HEK293 (cell line): ENCODE measurements at regions not wholly inside any gene's neighbourhood (a gene's known extent, or its start where the extent isn't known, plus 50 kb on each side); places are given as distances from the start of the nearest gene placed in this dataset.

Source experiments
- CTCF ChIA-PET: fragments of 350-600 bp; formaldehyde crosslinking; extraction: SDS; loops from one replicate; lab custom pipeline; 2021; ENCODE audit warnings: antibody characterized with exemption; lab: Yijun Ruan, JAX
- POLR2A ChIA-PET: fragments of 300-600 bp; formaldehyde crosslinking; extraction: SDS; loops from one replicate; lab custom pipeline; 2020; ENCODE audit warnings: antibody characterized with exemption, inconsistent platforms; lab: Yijun Ruan, JAX
- H3K27ac ChIP-seq: fragments of 200-500 bp; sonication (Bioruptor generic); 2 replicates; pipeline ENCODE4 v1.5.1; 2014; ENCODE audit warnings: low read depth, low read length, control low read depth, inconsistent platforms; ENCODE audit errors: extremely low read depth
- H3K36me3 ChIP-seq, 2 experiments: fragments of 200-500 bp in 1 of 2; sonication (Bioruptor generic) in 1 of 2; 1 replicate in 1 of 2; 2 replicates in 1 of 2; pipeline ENCODE4 v1.5.1; 2014 to 2017; ENCODE audit warnings: inconsistent platforms in 2 of 2, low read length in 2 of 2; ENCODE audit not compliant: control insufficient read depth in 2 of 2, insufficient read depth in 1 of 2
- H3K4me1 ChIP-seq: fragments of 200-500 bp; sonication (Bioruptor generic); 2 replicates; pipeline ENCODE4 v1.5.1; 2014; ENCODE audit warnings: mild to moderate bottlenecking, low read length, inconsistent platforms; ENCODE audit not compliant: control insufficient read depth, insufficient read depth
- H3K4me3 ChIP-seq: 2 replicates; pipeline ENCODE4 v1.5.1; 2011; ENCODE audit warnings: low read depth, mild to moderate bottlenecking, control low read depth, low read length, moderate library complexity
- H3K9me3 ChIP-seq: fragments of 200-500 bp; sonication (Bioruptor generic); 2 replicates; pipeline ENCODE4 v1.5.1; 2014; ENCODE audit warnings: low read depth, low read length, inconsistent platforms; ENCODE audit not compliant: control insufficient read depth, insufficient read depth
- GLI4 ChIP-seq: fragments of 450-650 bp; formaldehyde crosslinking; IDR thresholded peaks from 2 replicates; pipeline ENCODE4 v1.5.1; 2016; ENCODE audit warnings: missing biosample characterization, missing genetic modification characterization
- MYNN ChIP-seq: fragments of 450-650 bp; formaldehyde crosslinking; IDR thresholded peaks from 2 replicates; pipeline ENCODE4 v1.5.1; 2016; ENCODE audit warnings: missing biosample characterization, missing genetic modification characterization, borderline replicate concordance
- SCRT1 ChIP-seq: fragments of 450-650 bp; formaldehyde crosslinking; IDR thresholded peaks from 2 replicates; pipeline ENCODE4 v1.5.1; 2016; ENCODE audit warnings: missing biosample characterization, missing genetic modification characterization, borderline replicate concordance
- SP3 ChIP-seq: fragments of 450-650 bp; formaldehyde crosslinking; IDR thresholded peaks from 2 replicates; pipeline ENCODE4 v1.5.1; 2016; ENCODE audit warnings: missing biosample characterization, missing genetic modification characterization
- YY2 ChIP-seq: fragments of 450-650 bp; formaldehyde crosslinking; IDR thresholded peaks from 2 replicates; pipeline ENCODE4 v1.5.1; 2016; ENCODE audit warnings: missing biosample characterization, missing genetic modification characterization
- ZBTB1 ChIP-seq: fragments of 450-650 bp; formaldehyde crosslinking; IDR thresholded peaks from 2 replicates; pipeline ENCODE4 v1.5.1; 2016; ENCODE audit warnings: missing biosample characterization, missing genetic modification characterization
- ZBTB21 ChIP-seq: fragments of 450-650 bp; formaldehyde crosslinking; IDR thresholded peaks from 2 replicates; pipeline ENCODE4 v1.5.1; 2017; ENCODE audit warnings: missing biosample characterization, missing genetic modification characterization
- ZIC2 ChIP-seq: fragments of 450-650 bp; formaldehyde crosslinking; IDR thresholded peaks from 2 replicates; pipeline ENCODE4 v1.5.1; 2016; ENCODE audit warnings: missing biosample characterization, missing genetic modification characterization
- ZNF121 ChIP-seq: fragments of 450-650 bp; formaldehyde crosslinking; IDR thresholded peaks from 2 replicates; pipeline ENCODE4 v1.5.1; 2016; ENCODE audit warnings: missing biosample characterization, missing genetic modification characterization
- ZNF132 ChIP-seq: fragments of 450-650 bp; formaldehyde crosslinking; IDR thresholded peaks from 2 replicates; pipeline ENCODE4 v1.5.1; 2017; ENCODE audit warnings: missing biosample characterization, missing genetic modification characterization, borderline replicate concordance
- ZNF148 ChIP-seq: fragments of 450-650 bp; formaldehyde crosslinking; IDR thresholded peaks from 2 replicates; pipeline ENCODE4 v1.5.0; 2017; ENCODE audit warnings: missing biosample characterization, missing genetic modification characterization, borderline replicate concordance
- ZNF155 ChIP-seq: fragments of 450-650 bp; formaldehyde crosslinking; IDR thresholded peaks from 2 replicates; pipeline ENCODE4 v1.5.1; 2016; ENCODE audit warnings: missing biosample characterization, missing genetic modification characterization
- ZNF169 ChIP-seq: fragments of 450-650 bp; formaldehyde crosslinking; IDR thresholded peaks from 2 replicates; pipeline ENCODE4 v1.5.1; 2016; ENCODE audit warnings: missing biosample characterization, missing genetic modification characterization
- ZNF211 ChIP-seq: fragments of 450-650 bp; formaldehyde crosslinking; IDR thresholded peaks from 2 replicates; pipeline ENCODE4 v1.5.1; 2016; ENCODE audit warnings: low read depth, missing biosample characterization, missing genetic modification characterization
- ZNF26 ChIP-seq: fragments of 450-650 bp; formaldehyde crosslinking; IDR thresholded peaks from 2 replicates; pipeline ENCODE4 v1.5.1; 2016; ENCODE audit warnings: missing biosample characterization, missing genetic modification characterization
- ZNF311 ChIP-seq: fragments of 450-650 bp; formaldehyde crosslinking; IDR thresholded peaks from 2 replicates; pipeline ENCODE4 v1.5.1; 2017; ENCODE audit warnings: missing biosample characterization, missing genetic modification characterization, borderline replicate concordance
- ZNF394 ChIP-seq: fragments of 450-650 bp; formaldehyde crosslinking; IDR thresholded peaks from 2 replicates; pipeline ENCODE4 v1.5.1; 2016; ENCODE audit warnings: missing biosample characterization, missing genetic modification characterization, mild to moderate bottlenecking, moderate library complexity, borderline replicate concordance
- ZNF548 ChIP-seq: fragments of 450-650 bp; formaldehyde crosslinking; IDR thresholded peaks from 2 replicates; pipeline ENCODE4 v1.5.1; 2016; ENCODE audit warnings: missing biosample characterization, missing genetic modification characterization
- ZNF639 ChIP-seq: fragments of 450-650 bp; formaldehyde crosslinking; IDR thresholded peaks from 2 replicates; pipeline ENCODE4 v1.5.1; 2016; ENCODE audit warnings: missing biosample characterization, missing genetic modification characterization
- ZNF645 ChIP-seq: fragments of 450-650 bp; formaldehyde crosslinking; IDR thresholded peaks from 2 replicates; pipeline ENCODE4; 2016; ENCODE audit warnings: missing biosample characterization, missing genetic modification characterization
- ZNF654 ChIP-seq: fragments of 450-650 bp; formaldehyde crosslinking; IDR thresholded peaks from 2 replicates; pipeline ENCODE4 v1.5.1; 2016; ENCODE audit warnings: low read depth, missing biosample characterization, missing genetic modification characterization
- ZSCAN18 ChIP-seq: fragments of 450-650 bp; formaldehyde crosslinking; IDR thresholded peaks from 2 replicates; pipeline ENCODE4 v1.5.1; 2016; ENCODE audit warnings: missing biosample characterization, missing genetic modification characterization
- ZSCAN4 ChIP-seq: fragments of 450-650 bp; formaldehyde crosslinking; IDR thresholded peaks from 2 replicates; pipeline ENCODE4 v1.5.1; 2017; ENCODE audit warnings: missing biosample characterization, missing genetic modification characterization

GRCh38 chr14:34027130-34027989 is 76.5 kb upstream of the EGLN3 start:
- no peak for TF ChIP-seq ZNF639 (tag by site-specific recombination)
- TF ChIP-seq ZNF645 (tag by site-specific recombination), result no peak
- no peak for TF ChIP-seq SCRT1
- no peak for TF ChIP-seq ZBTB1 (tag by site-specific recombination)
- no peak for TF ChIP-seq ZSCAN4 (tag by site-specific recombination)
- TF ChIP-seq YY2, result no peak
- TF ChIP-seq ZNF26 (tag by site-specific recombination), result no peak
- no peak for TF ChIP-seq ZNF121 (tag by site-specific recombination)
- TF ChIP-seq ZNF654 (tag by site-specific recombination), result no peak
- no peak for TF ChIP-seq ZNF155 (tag by site-specific recombination)
- no peak for TF ChIP-seq ZNF311
- TF ChIP-seq ZIC2 (tag by site-specific recombination), result no peak
- TF ChIP-seq ZNF394 (tag by site-specific recombination), result no peak
- ChIA-PET POLR2A (no interaction called here), CTCF (no interaction called here)
- no peaks in the 10 kb centered on the region for H3K4me1 ChIP-seq
- no peak overlapping the region for H3K27ac ChIP-seq
- H3K4me3 ChIP-seq, result no peak overlapping the region
- H3K36me3 ChIP-seq, result no peaks in the 10 kb centered on the region
- H3K9me3 ChIP-seq, result no peaks in the 10 kb centered on the region

- no peak overlapping the region for H3K27ac ChIP-seq
- H3K4me3 ChIP-seq, result no peak overlapping the region
- POLR2A ChIA-PET, result no interaction called here
- TF ChIP-seq ZNF548 (tag by site-specific recombination) (no peak), ZBTB21 (no peak), ZNF169 (tag by site-specific recombination) (no peak), GLI4 (tag by site-specific recombination) (no peak), ZSCAN18 (no peak), ZNF211 (tag by site-specific recombination) (no peak), ZNF148 (tag by site-specific recombination) (no peak), SP3 (tag by site-specific recombination) (no peak), ZSCAN4 (tag by site-specific recombination) (no peak), ZNF132 (tag by site-specific recombination) (no peak), MYNN (tag by site-specific recombination) (no peak)
- no peaks in the 10 kb centered on the region for H3K4me1 ChIP-seq
- H3K36me3 ChIP-seq, result no peaks in the 10 kb centered on the region
- H3K9me3 ChIP-seq, result no peaks in the 10 kb centered on the region
- CTCF ChIA-PET, result interaction anchor here (0.6 kb wide), 1 partner anchor 21 kb away, joined by 3 read pairs; no protein-coding TSS in a partner anchor
Observed at GRCh38 chr14:34025325-34026017, 74.6 kb upstream of the EGLN3 start.
